BJ (cell line): ENCODE measurements at regions not wholly inside any gene's neighbourhood (a gene's known extent, or its start where the extent isn't known, plus 50 kb on each side); places are given as distances from the start of the nearest gene placed in this dataset.

Experiments
- CTCF ChIA-PET: fragments of 350-600 bp; formaldehyde crosslinking; extraction: SDS; loops from one replicate; lab custom pipeline; 2021; ENCODE audit warnings: antibody characterized with exemption, inconsistent platforms; lab: Yijun Ruan, JAX
- POLR2A ChIA-PET: fragments of 300-600 bp; sonication (Branson Sonifier 250); formaldehyde crosslinking; extraction: SDS; loops from one replicate; lab custom pipeline; 2021; ENCODE audit warnings: antibody characterized with exemption; lab: Charles Lee
- DNase-seq: peaks from one replicate; pipeline ENCODE4 v3.0.0-alpha.2; 2011; ENCODE audit warnings: low read depth
- H3K27me3 ChIP-seq: 2 replicates; pipeline ENCODE4 v1.6.0; 2011; ENCODE audit warnings: low read length; ENCODE audit not compliant: control insufficient read depth, insufficient read depth
- H3K36me3 ChIP-seq: 2 replicates; pipeline ENCODE4 v1.5.1; 2011; ENCODE audit warnings: low read length; ENCODE audit not compliant: control insufficient read depth, insufficient read depth
- H3K4me3 ChIP-seq: 2 replicates; pipeline ENCODE4 v1.5.1; 2011; ENCODE audit warnings: low read depth, mild to moderate bottlenecking, control low read depth, low read length
- CTCF ChIP-seq: IDR thresholded peaks from 2 replicates; pipeline ENCODE4 v1.5.1; 2011; ENCODE audit warnings: low read depth, mild to moderate bottlenecking, control low read depth, inconsistent platforms, low read length, moderate library complexity; ENCODE audit not compliant: insufficient read depth

DNA sequence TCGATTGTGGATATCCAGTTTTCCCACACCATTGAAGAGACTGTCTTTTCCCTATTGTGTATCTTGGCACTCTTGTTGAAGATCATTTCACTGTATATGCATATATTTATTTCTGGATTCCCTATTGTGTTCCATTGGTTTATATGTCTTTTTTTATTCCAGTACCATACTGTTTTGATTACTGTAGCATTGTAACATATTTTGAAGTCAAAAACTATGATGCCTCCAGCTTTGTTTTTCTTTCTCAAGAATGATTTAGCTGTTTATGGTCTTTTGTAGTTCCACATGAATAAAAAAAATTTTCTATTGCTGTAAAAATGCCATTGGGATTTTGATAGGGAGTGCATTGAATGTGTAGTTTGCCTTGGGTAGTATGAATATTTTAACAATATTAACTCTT lies 128.1 kb upstream of the SLC38A2 start:
- POLR2A ChIA-PET, result no interaction called here

DNA sequence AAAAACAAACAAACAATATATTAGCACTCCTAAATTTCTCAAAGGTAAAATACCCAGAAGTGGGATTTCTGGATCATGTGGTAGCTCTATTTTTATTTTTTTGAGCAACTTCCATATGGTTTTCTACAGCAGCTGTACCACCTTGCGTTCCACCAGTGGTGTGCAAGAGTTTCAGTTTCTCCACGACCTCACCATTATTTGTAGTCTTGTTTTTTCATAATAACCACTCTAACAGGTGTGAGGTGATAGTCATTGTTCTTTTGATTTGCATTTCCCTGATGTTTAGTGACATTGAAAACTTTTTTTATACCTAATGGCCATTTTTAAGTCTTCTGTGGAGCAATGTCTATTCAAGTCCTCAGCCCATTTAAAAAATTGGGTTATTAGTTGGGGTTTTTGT lies 127.3 kb upstream of the SLC38A2 start:
- Histone ChIP-seq H3K27me3 (no peaks in the 10 kb centered on the region), H3K36me3 (no peaks in the 10 kb centered on the region), H3K4me3 (no peak overlapping the region)
- DNase-seq, result no peak
- CTCF ChIA-PET, result no interaction called here
- TF ChIP-seq CTCF, result no peak
- POLR2A ChIA-PET, result no interaction called here

More for the DNA sequence above, 128.1 kb upstream of the SLC38A2 start:
- H3K27me3 ChIP-seq, result no peaks in the 10 kb centered on the region
- H3K36me3 ChIP-seq, result no peaks in the 10 kb centered on the region
- no peak for TF ChIP-seq CTCF
- DNase-seq, result no peak
- H3K4me3 ChIP-seq, result no peak overlapping the region
- CTCF ChIA-PET, result no interaction called here

GRCh38 chr12:46499226-46499625 lies 126.7 kb upstream of the SLC38A2 start:
- no peak for TF ChIP-seq CTCF
- ChIA-PET POLR2A (no interaction called here), CTCF (interaction anchor here (1.4 kb wide), 1 partner anchor 115 kb away, joined by 3 read pairs; no protein-coding TSS in a partner anchor)
- Histone ChIP-seq H3K4me3 (no peak overlapping the region), H3K36me3 (no peaks in the 10 kb centered on the region), H3K27me3 (no peaks in the 10 kb centered on the region)
- no peak for DNase-seq

- no peak for TF ChIP-seq CTCF
- ChIA-PET CTCF (interaction anchor here (0.6 kb wide), 1 partner anchor 769 kb away, joined by 3 read pairs; no protein-coding TSS in a partner anchor), POLR2A (no interaction called here)
- Histone ChIP-seq H3K4me3 (no peak overlapping the region), H3K36me3 (no peaks in the 10 kb centered on the region), H3K27me3 (no peaks in the 10 kb centered on the region)
- no peak for DNase-seq
Observed at GRCh38 chr12:46497739-46498138, 125.2 kb upstream of the SLC38A2 start.

DNA sequence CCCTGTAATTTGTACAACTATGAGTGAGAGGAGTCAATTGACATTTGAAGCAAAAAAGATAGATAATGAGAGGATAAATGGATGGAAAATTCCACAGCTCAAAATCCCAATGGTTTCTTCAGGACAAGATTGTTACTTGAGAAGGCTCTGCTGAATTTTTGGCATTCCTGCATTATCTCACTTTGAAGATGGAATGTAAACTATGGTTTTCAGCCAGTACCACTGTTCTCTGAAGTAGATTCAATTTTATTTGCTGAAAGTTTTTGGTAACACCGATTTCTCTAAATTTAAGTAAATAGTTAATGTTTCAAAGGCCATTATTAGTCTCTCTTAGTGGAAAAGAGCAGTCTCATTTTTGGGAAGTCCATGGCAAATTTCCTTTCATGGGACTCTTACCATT lies 121.9 kb upstream of the SLC38A2 start:
- ChIA-PET POLR2A (interaction anchor here (0.6 kb wide), 1 partner anchor 129 kb away, joined by 5 read pairs; no protein-coding TSS in a partner anchor), CTCF (interaction anchor here (1.3 kb wide), 1 partner anchor 10 kb away, joined by 3 read pairs; no protein-coding TSS in a partner anchor)
- H3K27me3 ChIP-seq, result no peaks in the 10 kb centered on the region
- no peaks in the 10 kb centered on the region for H3K36me3 ChIP-seq
- no peak overlapping the region for H3K4me3 ChIP-seq
- no peak for DNase-seq
- no peak for TF ChIP-seq CTCF
